ENCODE measurements at regions not wholly inside any gene's neighbourhood (a gene's known extent, or its start where the extent isn't known, plus 50 kb on each side); places are given as distances from the start of the nearest gene placed in this dataset.

DNA sequence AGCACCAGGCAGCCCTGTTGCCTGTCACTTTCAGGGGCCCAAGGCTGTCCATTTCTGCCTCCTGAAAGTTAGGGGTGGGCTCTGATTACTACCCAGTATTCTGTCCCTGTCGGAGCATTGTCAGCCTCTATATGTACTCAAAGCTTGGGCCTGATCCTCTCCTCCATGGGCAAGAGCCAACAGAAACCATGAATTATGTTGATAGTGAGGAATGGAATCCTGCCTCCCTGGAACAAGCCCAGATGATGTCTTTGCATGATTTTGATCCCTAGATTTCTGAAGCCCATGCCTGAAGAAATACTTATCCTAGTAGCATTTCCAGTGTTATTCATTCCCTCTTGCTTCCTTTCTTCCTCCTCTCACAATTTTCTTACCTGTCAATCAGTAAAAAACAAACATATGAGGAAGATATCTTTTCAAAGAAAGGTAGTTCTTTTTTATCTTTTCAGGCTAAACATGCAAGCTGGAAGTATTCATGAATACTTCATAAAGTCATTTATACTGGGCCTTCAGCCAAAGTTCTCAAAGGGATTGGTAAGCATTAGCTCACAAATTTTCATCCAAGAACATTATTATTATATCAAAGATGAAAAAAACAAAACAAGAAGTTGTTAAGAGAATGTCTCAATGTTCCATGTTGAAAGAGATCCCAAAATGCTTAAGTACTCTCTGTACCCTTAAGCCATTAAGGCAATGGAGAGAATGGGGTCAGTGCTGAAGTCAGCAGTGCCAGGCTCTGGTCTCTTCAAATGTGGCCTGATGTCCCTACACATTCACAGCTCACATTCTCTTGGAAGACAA is 171.7 kb downstream of the NHLRC3 start:
- intact Hi-C loops (cut with DNase I), result no loop called here
- peak in 1 of 4 donors; percentile 9 for TF ChIP-seq POLR2AphosphoS5 (IDR thresholded peaks at IDR 0.05)
- TF ChIP-seq, protein P1, sequence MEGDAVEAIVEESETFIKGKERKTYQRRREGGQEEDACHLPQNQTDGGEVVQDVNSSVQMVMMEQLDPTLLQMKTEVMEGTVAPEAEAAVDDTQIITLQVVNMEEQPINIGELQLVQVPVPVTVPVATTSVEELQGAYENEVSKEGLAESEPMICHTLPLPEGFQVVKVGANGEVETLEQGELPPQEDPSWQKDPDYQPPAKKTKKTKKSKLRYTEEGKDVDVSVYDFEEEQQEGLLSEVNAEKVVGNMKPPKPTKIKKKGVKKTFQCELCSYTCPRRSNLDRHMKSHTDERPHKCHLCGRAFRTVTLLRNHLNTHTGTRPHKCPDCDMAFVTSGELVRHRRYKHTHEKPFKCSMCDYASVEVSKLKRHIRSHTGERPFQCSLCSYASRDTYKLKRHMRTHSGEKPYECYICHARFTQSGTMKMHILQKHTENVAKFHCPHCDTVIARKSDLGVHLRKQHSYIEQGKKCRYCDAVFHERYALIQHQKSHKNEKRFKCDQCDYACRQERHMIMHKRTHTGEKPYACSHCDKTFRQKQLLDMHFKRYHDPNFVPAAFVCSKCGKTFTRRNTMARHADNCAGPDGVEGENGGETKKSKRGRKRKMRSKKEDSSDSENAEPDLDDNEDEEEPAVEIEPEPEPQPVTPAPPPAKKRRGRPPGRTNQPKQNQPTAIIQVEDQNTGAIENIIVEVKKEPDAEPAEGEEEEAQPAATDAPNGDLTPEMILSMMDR (IDR thresholded peaks at IDR 0.05), result no peak
- Histone ChIP-seq H3K4me1 (no peaks in the 10 kb centered on the region), H3K27ac (peak overlapping the region in 3 of 4 donors; percentile 1 to 35 (median 21)), H3K27me3 (no peaks in the 10 kb centered on the region), H3K36me3 (no peaks in the 10 kb centered on the region), H3K9me3 (no peaks in the 10 kb centered on the region), H3K4me3 (no peak overlapping the region)
- WGBS, 2 donors, result 82 to 92% methylated on average over 1 of the region's 1 CpG
- no peak for DNase-seq

DNA sequence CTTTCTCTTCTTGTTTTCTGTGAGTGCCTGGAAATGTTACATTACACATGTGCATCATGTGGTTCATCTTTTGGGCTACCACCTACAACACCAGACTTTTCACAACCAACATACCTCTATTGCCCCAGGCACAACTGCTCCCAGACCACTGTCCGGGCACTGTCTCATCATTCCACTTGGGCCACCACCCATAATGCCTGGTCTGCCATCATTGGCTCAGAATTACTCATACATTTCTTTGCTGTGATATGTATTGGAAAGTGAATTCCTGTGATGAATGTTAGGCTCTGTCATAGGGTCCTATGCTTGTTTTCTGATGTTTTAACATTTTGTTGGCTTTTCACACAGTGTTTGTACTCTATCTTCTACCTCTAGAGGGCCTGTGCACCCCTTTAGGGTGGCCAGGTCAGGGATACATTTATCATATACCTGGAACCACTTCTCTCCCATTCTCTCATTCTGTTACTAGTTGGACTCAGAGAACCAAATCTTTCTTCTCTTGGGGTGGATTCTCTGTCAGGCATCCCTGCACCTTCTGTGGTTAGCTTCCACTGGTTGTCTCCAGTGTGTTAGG is 172.8 kb downstream of the NHLRC3 start:
- H3K4me3 ChIP-seq, result no peak overlapping the region
- no peak for DNase-seq
- H3K27ac ChIP-seq, result peak overlapping the region in 1 of 4 donors; percentile 35
- H3K9me3 ChIP-seq, result no peaks in the 10 kb centered on the region
- no peaks in the 10 kb centered on the region for H3K4me1 ChIP-seq
- WGBS, 2 donors, result 93 to 97% methylated on average over 1 of the region's 1 CpG
- H3K36me3 ChIP-seq, result no peaks in the 10 kb centered on the region
- TF ChIP-seq EP300 (IDR thresholded peaks at IDR 0.05), result no peak
- intact Hi-C loops (cut with DNase I), result no loop called here
- no peaks in the 10 kb centered on the region for H3K27me3 ChIP-seq

DNA sequence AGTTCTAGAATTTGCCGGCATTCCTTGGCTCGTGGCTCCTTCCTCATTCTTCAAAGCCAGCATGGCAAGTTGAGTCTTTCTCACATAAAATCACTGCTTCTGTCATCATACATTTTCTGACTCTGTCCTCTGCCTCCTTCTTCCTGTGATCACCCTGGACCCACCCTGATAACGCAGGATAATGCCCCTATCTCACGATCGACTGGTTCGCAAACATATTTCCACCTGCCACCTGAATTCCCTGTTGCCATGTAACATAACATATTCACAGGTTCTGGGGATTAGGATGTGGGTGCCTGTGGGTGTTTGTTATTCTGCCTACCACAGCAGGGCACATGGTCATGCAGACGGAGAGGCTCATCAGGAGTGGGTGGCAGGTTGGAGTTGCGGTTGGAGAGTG is 177.7 kb downstream of the NHLRC3 start:
- Histone ChIP-seq H3K27me3 (no peaks in the 10 kb centered on the region), H3K4me1 (no peaks in the 10 kb centered on the region), H3K9me3 (no peaks in the 10 kb centered on the region), H3K36me3 (no peaks in the 10 kb centered on the region), H3K4me3 (no peak overlapping the region), H3K27ac (no peak overlapping the region)
- intact Hi-C loops (cut with DNase I), result no loop called here
- no peak for DNase-seq
- TF ChIP-seq POLR2A (IDR thresholded peaks at IDR 0.05) (no peak), POLR2AphosphoS5 (IDR thresholded peaks at IDR 0.05) (no peak), EP300 (IDR thresholded peaks at IDR 0.05) (no peak)
- TF ChIP-seq, protein P1 (IDR thresholded peaks at IDR 0.05), result no peak
- 92 to 94% methylated on average over 8 of the region's 8 CpGs for WGBS, 2 donors

DNA sequence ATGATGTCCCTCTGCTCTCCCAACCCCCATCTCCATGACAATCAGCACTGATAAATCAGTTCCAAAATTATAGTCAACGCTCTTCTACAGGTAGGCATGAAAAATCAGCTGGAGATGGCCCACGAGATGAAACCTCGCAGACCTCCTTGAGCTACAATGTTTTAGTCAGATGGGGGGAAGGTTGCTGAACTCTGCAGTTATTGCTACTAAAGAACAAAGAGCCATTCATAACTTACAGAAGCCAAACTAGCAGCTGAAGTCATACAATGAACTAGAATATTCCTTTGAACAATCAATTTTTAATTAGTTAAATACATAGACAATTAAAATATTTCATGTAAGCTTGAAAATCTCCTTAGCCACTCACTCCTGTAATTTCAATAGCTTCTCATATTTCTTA is 179.2 kb downstream of the NHLRC3 start:
- intact Hi-C loops (cut with DNase I), result no loop called here
- H3K9me3 ChIP-seq, result no peaks in the 10 kb centered on the region
- H3K27ac ChIP-seq, result no peak overlapping the region
- 80 to 95% methylated on average over 3 of the region's 3 CpGs for WGBS, 2 donors
- H3K36me3 ChIP-seq, result no peaks in the 10 kb centered on the region
- no peak for TF ChIP-seq POLR2A (IDR thresholded peaks at IDR 0.05)
- TF ChIP-seq, protein P1 (IDR thresholded peaks at IDR 0.05), result no peak
- no peak for TF ChIP-seq EP300 (IDR thresholded peaks at IDR 0.05)
- no peak for TF ChIP-seq POLR2AphosphoS5 (IDR thresholded peaks at IDR 0.05)
- H3K4me3 ChIP-seq, result no peak overlapping the region
- no peaks in the 10 kb centered on the region for H3K4me1 ChIP-seq
- no peak for DNase-seq
- H3K27me3 ChIP-seq, result no peaks in the 10 kb centered on the region

DNA sequence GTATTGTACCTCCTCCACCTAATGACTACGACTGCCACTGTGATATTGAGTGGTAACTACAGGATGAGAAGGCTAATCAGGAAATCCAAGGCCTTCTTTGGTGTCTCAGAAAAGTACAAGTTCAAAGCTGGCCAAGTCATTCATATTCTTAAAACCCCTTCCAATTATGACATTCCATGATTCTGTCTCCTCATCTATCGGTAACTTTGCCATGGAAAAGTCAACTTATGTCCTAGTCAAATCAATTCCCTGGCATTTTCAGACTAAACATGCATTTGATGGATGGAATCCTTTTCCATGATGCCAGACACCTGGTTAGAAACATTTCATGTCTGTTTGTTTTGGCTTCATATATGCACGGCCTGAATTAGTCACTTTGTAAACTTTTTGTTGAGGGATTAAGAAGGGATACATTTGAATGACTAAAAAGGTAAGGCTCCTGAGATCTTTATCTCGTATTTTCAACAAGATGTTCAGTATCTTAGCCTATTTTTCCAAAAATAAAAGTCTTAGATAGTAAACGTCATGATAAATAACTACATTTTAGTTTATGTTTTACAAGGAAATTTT is 186.5 kb downstream of the NHLRC3 start:
- H3K27ac ChIP-seq, result no peak overlapping the region

More for the DNA sequence above, 186.5 kb downstream of the NHLRC3 start:
- Histone ChIP-seq H3K4me3 (no peak overlapping the region), H3K4me1 (no peaks in the 10 kb centered on the region), H3K27me3 (no peaks in the 10 kb centered on the region), H3K36me3 (no peaks in the 10 kb centered on the region), H3K9me3 (no peaks in the 10 kb centered on the region)
- intact Hi-C loops (cut with DNase I), result no loop called here
- 49 to 70% methylated on average over 5 of the region's 5 CpGs for WGBS, 2 donors
- TF ChIP-seq POLR2AphosphoS5 (IDR thresholded peaks at IDR 0.05), result no peak
- TF ChIP-seq, protein P1 (IDR thresholded peaks at IDR 0.05), result no peak
- TF ChIP-seq EP300 (IDR thresholded peaks at IDR 0.05), result no peak
- TF ChIP-seq POLR2A (IDR thresholded peaks at IDR 0.05), result no peak
- no peak for DNase-seq

All from sigmoid colon (tissue), 6 donors.